HFF-Myc (cell line): ENCODE measurements at regions not wholly inside any gene's neighbourhood (a gene's known extent, or its start where the extent isn't known, plus 50 kb on each side); places are given as distances from the start of the nearest gene placed in this dataset.

Experiments used
- DNase-seq: peaks from one replicate; pipeline ENCODE4 v3.0.0-alpha.2; 2011; ENCODE audit warnings: low read depth; ENCODE audit errors: extremely low read depth
- H3K4me3 ChIP-seq: replicated peaks from 2 replicates; pipeline ENCODE4 v1.5.1; 2011; ENCODE audit warnings: low read depth, mild to moderate bottlenecking, control low read depth, low read length
- CTCF ChIP-seq: IDR thresholded peaks from 2 replicates; pipeline ENCODE4 v1.5.1; 2012; ENCODE audit warnings: mild to moderate bottlenecking, low read depth, low read length, control low read depth; ENCODE audit errors: missing control alignments

- TF ChIP-seq CTCF, result no peak
- H3K4me3 ChIP-seq, result no peak overlapping the region
- DNase-seq, result peak; percentile 88
Measured at GRCh38 chr10:69703766-69704630, 74.0 kb downstream of the FAM241B start.

DNA sequence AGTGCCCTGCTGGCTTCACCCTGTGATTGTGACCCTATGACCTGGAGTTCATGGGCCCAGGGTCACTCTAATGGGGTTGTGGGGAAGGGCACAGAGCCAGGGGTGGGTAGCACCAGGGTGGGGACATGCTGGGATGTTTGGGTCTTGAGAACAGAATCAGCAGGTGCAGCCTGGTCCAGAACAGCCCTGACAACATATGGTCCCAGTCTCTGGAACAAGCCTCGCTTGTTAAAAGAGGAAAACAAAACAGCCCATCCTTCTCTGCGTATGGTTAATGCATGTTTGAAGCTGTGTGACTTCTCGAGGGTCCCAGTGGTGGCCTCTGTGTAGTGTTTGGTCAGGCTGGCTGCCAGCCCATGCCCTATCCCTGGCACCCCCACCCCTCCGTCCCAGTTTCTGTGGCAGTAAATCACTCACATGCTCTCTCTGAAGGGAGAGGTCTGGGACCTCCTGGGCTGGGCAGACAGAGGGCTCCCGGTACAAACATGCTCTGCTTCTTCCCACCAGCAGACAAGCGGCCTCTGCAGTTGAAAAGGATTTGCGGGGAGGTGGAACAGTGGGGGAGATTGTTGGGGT is 79.4 kb downstream of the FAM241B start:
- H3K4me3 ChIP-seq, result no peak overlapping the region
- DNase-seq, result no peak
- no peak for TF ChIP-seq CTCF

- no peak for DNase-seq
- no peak overlapping the region for H3K4me3 ChIP-seq
- TF ChIP-seq CTCF, result no peak
Measured at GRCh38 chr10:69710008-69710888, 80.2 kb downstream of the FAM241B start.

DNA sequence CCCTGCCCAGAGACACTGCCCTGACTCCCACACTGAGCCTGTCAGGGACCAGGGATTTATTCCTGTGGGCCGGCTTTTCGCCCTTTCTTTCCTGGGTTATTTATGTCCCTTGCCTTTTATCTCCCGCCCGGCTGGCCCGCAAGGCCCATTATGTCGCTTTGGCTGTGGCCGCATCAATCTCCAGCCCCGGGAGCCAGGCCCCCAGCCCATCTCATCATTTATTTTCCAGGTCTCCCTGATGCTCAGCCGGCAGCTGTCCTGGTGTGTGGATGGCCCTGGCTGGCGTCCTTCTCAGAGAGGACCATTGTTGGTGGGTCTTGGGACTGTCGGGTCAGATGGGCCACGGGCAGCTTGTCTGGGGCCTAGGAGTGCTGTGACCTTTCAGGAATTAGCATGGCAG is 82.3 kb downstream of the FAM241B start:
- no peak for DNase-seq
- no peak overlapping the region for H3K4me3 ChIP-seq
- no peak for TF ChIP-seq CTCF

- no peak for TF ChIP-seq CTCF
- no peak overlapping the region for H3K4me3 ChIP-seq
- no peak for DNase-seq
Measured at GRCh38 chr10:69714572-69714971, 84.5 kb downstream of the FAM241B start.

- TF ChIP-seq CTCF, result no peak
- H3K4me3 ChIP-seq, result no peak overlapping the region
- no peak for DNase-seq
Measured at GRCh38 chr10:69715156-69715898, 85.3 kb downstream of the FAM241B start.
